Upper lobe of left lung (tissue), 4 donors: ENCODE measurements at regions not wholly inside any gene's neighbourhood (a gene's known extent, or its start where the extent isn't known, plus 50 kb on each side); places are given as distances from the start of the nearest gene placed in this dataset.

Source experiments
- CTCF ChIP-seq, 6 experiments: fragments of 450-650 bp in 4 of 6; fragments of 200-600 bp in 2 of 6; sonication (generic) in 2 of 6; IDR thresholded peaks; one replicate each; pipeline ENCODE4 v1.5.1; 2016 to 2019; ENCODE audit warnings: antibody characterized with exemption in 6 of 6
- POLR2AphosphoS5 ChIP-seq, 2 donors: sonication (generic); formaldehyde crosslinking; IDR thresholded peaks; one replicate each; pipeline ENCODE4 v1.5.1; 2017; ENCODE audit warnings: antibody characterized with exemption in 2 of 2

- no peak for TF ChIP-seq CTCF (IDR thresholded peaks at IDR 0.05)
- TF ChIP-seq POLR2AphosphoS5 (IDR thresholded peaks at IDR 0.05): no peak
Observed at GRCh38 chr2:236843161-236843968, 242.3 kb upstream of the COPS8 start.
